K562 (cell line): ENCODE measurements at regions not wholly inside any gene's neighbourhood (a gene's known extent, or its start where the extent isn't known, plus 50 kb on each side); places are given as distances from the start of the nearest gene placed in this dataset.

Experiments
- ATAC-seq: fragments of 200-7000 bp; cut with Tn5 transposase; 3 replicates; pipeline ENCODE4 v1.9.1; 2020; ENCODE audit warnings: moderate library complexity
- BruUV-seq: library from RNA; stranded (reverse); fragments of 400-500 nt; replicated peaks from 2 replicates; lab custom pipeline; 2021; lab: Mats Ljungman, UMichigan
- CTCF ChIA-PET: fragments of 300-600 bp; formaldehyde crosslinking; extraction: SDS; loops from one replicate; lab custom pipeline; 2021; ENCODE audit warnings: low intra/inter-chr PET ratio; lab: Yijun Ruan, JAX
- POLR2A ChIA-PET: fragments of 300-600, 350-650 bp; sonication (Branson Sonifier 250); formaldehyde crosslinking; extraction: SDS; loops from one replicate; lab custom pipeline; 2021; ENCODE audit warnings: antibody characterized with exemption, inconsistent platforms; lab: Yijun Ruan, JAX
- DNase-seq, 4 experiments: peaks; one replicate each; pipeline versions ENCODE4 v3.0.0 to v3.0.0-alpha.2; 2011 to 2018; ENCODE audit warnings: low spot score in 3 of 4, mixed read lengths in 3 of 4; ENCODE audit errors: extremely low read depth in 1 of 4
- FAIRE-seq: peaks from 2 replicates; lab custom pipeline; 2011; peaks lifted over from hg19 to GRCh38; lab: Jason Lieb, UNC
- H2AFZ ChIP-seq: 2 replicates; pipeline ENCODE4 v1.6.0; 2011; ENCODE audit warnings: low read depth, low read length, control low read depth, inconsistent platforms
- H3K27ac ChIP-seq: fragments of 200-600 bp; 3 replicates; pipeline ENCODE4 v1.8.0; 2011; ENCODE audit warnings: low read depth, mild to moderate bottlenecking, control low read depth, inconsistent platforms, low read length, moderate library complexity, mixed read lengths; ENCODE audit errors: extremely low read depth
- H3K27me3 ChIP-seq, 2 experiments: fragments of 300-600 bp in 1 of 2; 2 replicates in 1 of 2; 3 replicates in 1 of 2; pipeline versions ENCODE4 v1.6.0 to v1.8.0; 2011; ENCODE audit warnings: inconsistent platforms in 2 of 2, low read length in 2 of 2, mild to moderate bottlenecking in 1 of 2, mixed read lengths in 1 of 2, moderate library complexity in 1 of 2; ENCODE audit not compliant: control insufficient read depth in 2 of 2, insufficient read depth in 2 of 2
- H3K36me3 ChIP-seq: fragments of 300-600 bp; 3 replicates; pipeline ENCODE4 v1.8.0; 2011; ENCODE audit warnings: mild to moderate bottlenecking, low read length, inconsistent platforms; ENCODE audit not compliant: control insufficient read depth, insufficient read depth
- H3K4me1 ChIP-seq, 2 experiments: fragments of 200-600 bp in 1 of 2; replicated peaks in 1 of 2; 2 replicates in 1 of 2; 3 replicates in 1 of 2; pipeline versions ENCODE4 v1.5.1 to v1.8.0; 2011; ENCODE audit warnings: inconsistent platforms in 2 of 2, low read length in 2 of 2, mild to moderate bottlenecking in 1 of 2, mixed read lengths in 1 of 2, moderate library complexity in 1 of 2; ENCODE audit not compliant: control insufficient read depth in 2 of 2, insufficient read depth in 2 of 2
- H3K4me2 ChIP-seq: 2 replicates; pipeline ENCODE4 v1.6.1; 2011; ENCODE audit warnings: low read length, control low read depth, inconsistent platforms, mixed read lengths; ENCODE audit not compliant: insufficient read depth
- H3K4me3 ChIP-seq: fragments of 200-600 bp; sonication (generic), shearing (Covaris generic); 2 replicates; pipeline ENCODE4 v1.5.1; 2016; ENCODE audit warnings: control low read depth, inconsistent platforms
- H3K79me2 ChIP-seq: fragments of 200-600 bp; 3 replicates; pipeline ENCODE4 v1.8.0; 2011; ENCODE audit warnings: low read length, inconsistent platforms; ENCODE audit not compliant: control insufficient read depth, insufficient read depth
- H3K9ac ChIP-seq, 2 experiments: 2 replicates each; pipeline versions ENCODE4 v1.6.0 to v1.6.1; 2011; ENCODE audit warnings: low read depth in 2 of 2, low read length in 2 of 2, control low read depth in 1 of 2, inconsistent platforms in 1 of 2, mild to moderate bottlenecking in 1 of 2, mixed read lengths in 1 of 2; ENCODE audit not compliant: insufficient read depth in 1 of 2
- H3K9me1 ChIP-seq: one replicate; pipeline ENCODE4 v1.6.0; 2011; ENCODE audit warnings: inconsistent platforms, mild to moderate bottlenecking, low read length, moderate library complexity; ENCODE audit not compliant: control insufficient read depth, insufficient read depth
- H3K9me3 ChIP-seq: replicated peaks from 2 replicates; pipeline ENCODE4 v1.5.1; 2011; ENCODE audit warnings: low read depth, low read length, inconsistent platforms; ENCODE audit not compliant: control insufficient read depth, insufficient read depth
- H4K20me1 ChIP-seq: replicated peaks from 2 replicates; pipeline ENCODE4 v1.6.1; 2011; ENCODE audit warnings: low read length, inconsistent platforms, mixed read lengths; ENCODE audit not compliant: control insufficient read depth, insufficient read depth
- FOXP4 ChIP-seq: sonication (generic); formaldehyde crosslinking; IDR thresholded peaks from 2 replicates; pipeline ENCODE4 v1.8.0; 2022; ENCODE audit warnings: mild to moderate bottlenecking, missing genetic modification reagents, borderline replicate concordance
- HSF4 ChIP-seq: fragments of 250-450 bp; sonication (Bioruptor Pico); IDR thresholded peaks from 2 replicates; pipeline ENCODE4 v2.1.2; 2022; ENCODE audit warnings: mild to moderate bottlenecking, moderate library complexity, borderline replicate concordance
- POLR2AphosphoS5 ChIP-seq: IDR thresholded peaks from 2 replicates; pipeline ENCODE4 v1.6.1; 2011; ENCODE audit warnings: mild to moderate bottlenecking, low read depth, low read length, moderate library complexity; ENCODE audit not compliant: control insufficient read depth, insufficient read depth
- SNIP1 ChIP-seq: fragments of 450-650 bp; IDR thresholded peaks from 2 replicates; pipeline ENCODE4 v1.7.1; 2017; ENCODE audit warnings: low read depth, mild to moderate bottlenecking
- ZNF146 ChIP-seq: IDR thresholded peaks from one replicate; pipeline ENCODE4 v1.6.1; 2018; ENCODE audit warnings: missing compliant biosample characterization; ENCODE audit not compliant: unreplicated experiment
- ZNF280A ChIP-seq: fragments of 450-650 bp; IDR thresholded peaks from 2 replicates; pipeline ENCODE4 v1.6.1; 2018; ENCODE audit warnings: mild to moderate bottlenecking, low read depth; ENCODE audit not compliant: partially characterized antibody
- ZNF561 ChIP-seq: fragments of 450-650 bp; formaldehyde crosslinking; conservative IDR thresholded peaks from 2 replicates; pipeline ENCODE4 v1.4.0; 2020; ENCODE audit warnings: mild to moderate bottlenecking, moderate library complexity
- WGBS: fragments of 100-300 bp; shearing (Covaris generic); methylation state at CpG from one replicate; pipeline ENCODE4 v1.1.6; 2016; ENCODE audit warnings: low coverage, mixed read lengths; ENCODE audit not compliant: insufficient coverage; ENCODE audit errors: missing lambda C conversion rate; 5-methylcytosine and 5-hydroxymethylcytosine counted together
- in situ Hi-C: fragments of 300-500 bp; cut with MboI; formaldehyde crosslinking; loops from 4 replicates; pipeline ENCODE4 v1.15.0; 2018; ENCODE audit warnings: inconsistent platforms, mixed read lengths
- intact Hi-C: fragments of 100-400 bp; cut with micrococcal nuclease; formaldehyde crosslinking; loops from 2 replicates; pipeline ENCODE4 v1.14.2; 2022

GRCh38 chr16:86766700-86767099, 188.4 kb downstream of the FOXL1 start:
- WGBS, result 0% methylated on average over 2 of the region's 2 CpGs

More at GRCh38 chr16:86766700-86767099, 188.4 kb downstream of the FOXL1 start:
- TF ChIP-seq ZNF561 (CRISPR knock-in tag) (no peak), HSF4 (CRISPR knock-in tag) (no peak), ZNF280A (no peak), ZNF146 (peak; percentile 72), POLR2AphosphoS5 (no peak), FOXP4 (CRISPR knock-in tag) (no peak), SNIP1 (no peak)
- Histone ChIP-seq H3K27me3 (peaks cover 7 to 41% of the 10 kb centered on the region in 2 experiments; a peak in 4 of 5 replicates), H3K9me1 (no peaks in the 10 kb centered on the region), H4K20me1 (no peaks in the 10 kb centered on the region), H3K4me2 (no peak overlapping the region), H3K79me2 (no peaks in the 10 kb centered on the region), H3K9ac (no peak overlapping the region), H3K27ac (no peak overlapping the region), H3K4me1 (no peaks in the 10 kb centered on the region), H3K9me3 (no peaks in the 10 kb centered on the region), H3K4me3 (no peak overlapping the region), H3K36me3 (no peaks in the 10 kb centered on the region), H2AFZ (no peak overlapping the region)
- in situ Hi-C loops (no loop called here), intact Hi-C loops (no loop called here)
- DNase-seq (no peak), FAIRE-seq (no peak), ATAC-seq (no peak)
- BruUV-seq, result no TSS peak
- ChIA-PET POLR2A (no interaction called here), CTCF (no interaction called here)
